SK-N-SH (cell line): ENCODE measurements at regions not wholly inside any gene's neighbourhood (a gene's known extent, or its start where the extent isn't known, plus 50 kb on each side); places are given as distances from the start of the nearest gene placed in this dataset.

Experiments
- CTCF ChIP-seq: fragments of 200-600 bp; sonication (generic); IDR thresholded peaks from 2 replicates; pipeline ENCODE4 v1.6.1; 2017; ENCODE audit warnings: antibody characterized with exemption, mild to moderate bottlenecking, moderate library complexity
- EP300 ChIP-seq, 2 experiments: IDR thresholded peaks; 2 replicates each; pipeline versions ENCODE4 v1.4.0 to v1.6.1; 2012; ENCODE audit warnings: borderline replicate concordance in 1 of 2, low read depth in 1 of 2, low read length in 1 of 2
- FOSL2 ChIP-seq: IDR thresholded peaks from 2 replicates; pipeline ENCODE4 v1.4.0; 2012; ENCODE audit warnings: low read depth, mild to moderate bottlenecking, moderate library complexity, borderline replicate concordance
- GATA2 ChIP-seq: sonication (generic); formaldehyde crosslinking; IDR thresholded peaks from 2 replicates; pipeline ENCODE4 v1.5.0; 2020; ENCODE audit warnings: mild to moderate bottlenecking, missing genetic modification reagents
- REST ChIP-seq: IDR thresholded peaks from 2 replicates; pipeline ENCODE4 v1.6.1; 2012; ENCODE audit warnings: mild to moderate bottlenecking, low read depth, low read length, moderate library complexity
- SMC3 ChIP-seq: IDR thresholded peaks from 2 replicates; pipeline ENCODE4 v1.6.1; 2012; ENCODE audit warnings: low read depth, low read length, improper control_type of control experiment
- TAF1 ChIP-seq: IDR thresholded peaks from 2 replicates; pipeline ENCODE4 v1.6.1; 2012; ENCODE audit warnings: low read depth, mild to moderate bottlenecking, low read length, moderate library complexity, borderline replicate concordance

- TF ChIP-seq SMC3 (no peak), CTCF (no peak), FOSL2 (no peak), GATA2 (CRISPR knock-in tag) (no peak), EP300 (IDR thresholded peaks at IDR 0.05; ENCODE audit: borderline replicate concordance in 1 of 2, low read depth in 1 of 2, low read length in 1 of 2) (no peak), TAF1 (no peak), REST (no peak)
These were observed 1238.7 kb upstream of the WWC1 start for GRCh38 chr5:167052791-167053190.
